GM12892 (cell line): ENCODE measurements at regions not wholly inside any gene's neighbourhood (a gene's known extent, or its start where the extent isn't known, plus 50 kb on each side); places are given as distances from the start of the nearest gene placed in this dataset.

Source experiments
- POLR2A ChIP-seq: IDR thresholded peaks from 2 replicates; pipeline ENCODE4 v1.6.1; 2011; ENCODE audit warnings: low read depth, low read length, control low read depth
- TAF1 ChIP-seq: IDR thresholded peaks from 2 replicates; pipeline ENCODE4 v1.6.1; 2011; ENCODE audit warnings: low read depth, mild to moderate bottlenecking, control low read depth, low read length, borderline replicate concordance

DNA sequence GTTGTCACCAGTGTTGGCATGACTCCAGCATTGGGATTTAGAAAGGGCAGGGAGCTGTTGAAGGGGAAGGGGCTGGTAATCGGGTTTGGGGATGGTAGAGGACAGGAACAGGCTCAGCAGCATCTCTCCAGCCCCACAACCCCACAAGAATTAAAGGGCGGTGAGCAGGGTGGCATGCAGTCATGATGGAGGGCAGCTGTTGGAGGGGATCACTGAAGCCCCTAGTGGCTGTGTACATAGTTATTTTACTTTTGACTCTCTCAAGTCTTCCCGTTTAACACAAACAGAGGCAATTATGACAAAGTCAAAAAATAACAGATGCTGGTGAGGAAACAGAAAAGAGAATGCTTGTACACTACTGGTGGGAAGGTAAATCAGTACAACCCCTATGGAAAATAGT lies 213.8 kb downstream of the URB2 start:
- TF ChIP-seq POLR2A: no peak
- TF ChIP-seq TAF1: no peak
